BJ (cell line): ENCODE measurements at regions not wholly inside any gene's neighbourhood (a gene's known extent, or its start where the extent isn't known, plus 50 kb on each side); places are given as distances from the start of the nearest gene placed in this dataset.

Experiments
- CTCF ChIA-PET: fragments of 350-600 bp; formaldehyde crosslinking; extraction: SDS; loops from one replicate; lab custom pipeline; 2021; ENCODE audit warnings: antibody characterized with exemption, inconsistent platforms; lab: Yijun Ruan, JAX
- POLR2A ChIA-PET: fragments of 300-600 bp; sonication (Branson Sonifier 250); formaldehyde crosslinking; extraction: SDS; loops from one replicate; lab custom pipeline; 2021; ENCODE audit warnings: antibody characterized with exemption; lab: Charles Lee
- DNase-seq: peaks from one replicate; pipeline ENCODE4 v3.0.0-alpha.2; 2011; ENCODE audit warnings: low read depth
- H3K27me3 ChIP-seq: 2 replicates; pipeline ENCODE4 v1.6.0; 2011; ENCODE audit warnings: low read length; ENCODE audit not compliant: control insufficient read depth, insufficient read depth
- H3K36me3 ChIP-seq: 2 replicates; pipeline ENCODE4 v1.5.1; 2011; ENCODE audit warnings: low read length; ENCODE audit not compliant: control insufficient read depth, insufficient read depth
- H3K4me3 ChIP-seq: 2 replicates; pipeline ENCODE4 v1.5.1; 2011; ENCODE audit warnings: low read depth, mild to moderate bottlenecking, control low read depth, low read length
- TF ChIP-seq, protein P1 (sequence below): IDR thresholded peaks from 2 replicates; pipeline ENCODE4 v1.5.1; 2011; ENCODE audit warnings: low read depth, mild to moderate bottlenecking, control low read depth, inconsistent platforms, low read length, moderate library complexity; ENCODE audit not compliant: insufficient read depth

DNA sequence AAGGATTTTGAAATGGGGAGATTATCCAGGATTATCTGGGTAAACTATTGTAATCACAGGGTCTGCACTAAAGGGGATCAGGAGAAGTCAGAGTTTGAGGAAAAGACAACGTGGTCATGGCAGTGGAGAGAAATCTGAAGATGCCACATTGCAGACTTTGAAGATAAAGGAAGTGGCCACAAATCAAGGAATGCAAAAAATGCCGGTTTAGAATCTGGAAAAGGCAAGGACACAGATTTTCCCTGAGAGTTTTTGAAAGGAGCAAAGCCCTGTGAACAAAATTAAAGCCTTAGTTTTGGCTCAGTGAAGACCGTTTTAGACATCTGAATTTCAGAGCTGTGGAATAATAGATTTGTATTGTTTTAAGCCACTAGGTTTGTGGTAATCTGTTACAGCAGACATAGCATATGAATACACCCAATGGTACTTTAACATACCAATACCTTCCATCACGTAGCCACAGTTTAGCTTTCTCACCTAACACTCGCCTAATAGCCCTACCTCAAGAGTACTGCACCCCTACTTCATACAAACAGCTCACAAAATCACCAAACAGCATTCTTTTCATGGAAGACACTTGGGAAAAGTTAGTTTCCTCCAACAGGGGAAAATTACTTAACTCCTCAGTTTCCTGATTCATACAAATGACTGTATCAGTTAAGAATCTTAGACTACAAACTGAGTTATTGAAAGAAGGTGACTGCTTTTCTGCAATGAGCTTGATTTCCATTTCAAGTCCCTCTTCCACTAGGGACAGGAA, 446.5 kb downstream of the INHBA start:
- H3K27me3 ChIP-seq = no peaks in the 10 kb centered on the region
- TF ChIP-seq, protein P1, sequence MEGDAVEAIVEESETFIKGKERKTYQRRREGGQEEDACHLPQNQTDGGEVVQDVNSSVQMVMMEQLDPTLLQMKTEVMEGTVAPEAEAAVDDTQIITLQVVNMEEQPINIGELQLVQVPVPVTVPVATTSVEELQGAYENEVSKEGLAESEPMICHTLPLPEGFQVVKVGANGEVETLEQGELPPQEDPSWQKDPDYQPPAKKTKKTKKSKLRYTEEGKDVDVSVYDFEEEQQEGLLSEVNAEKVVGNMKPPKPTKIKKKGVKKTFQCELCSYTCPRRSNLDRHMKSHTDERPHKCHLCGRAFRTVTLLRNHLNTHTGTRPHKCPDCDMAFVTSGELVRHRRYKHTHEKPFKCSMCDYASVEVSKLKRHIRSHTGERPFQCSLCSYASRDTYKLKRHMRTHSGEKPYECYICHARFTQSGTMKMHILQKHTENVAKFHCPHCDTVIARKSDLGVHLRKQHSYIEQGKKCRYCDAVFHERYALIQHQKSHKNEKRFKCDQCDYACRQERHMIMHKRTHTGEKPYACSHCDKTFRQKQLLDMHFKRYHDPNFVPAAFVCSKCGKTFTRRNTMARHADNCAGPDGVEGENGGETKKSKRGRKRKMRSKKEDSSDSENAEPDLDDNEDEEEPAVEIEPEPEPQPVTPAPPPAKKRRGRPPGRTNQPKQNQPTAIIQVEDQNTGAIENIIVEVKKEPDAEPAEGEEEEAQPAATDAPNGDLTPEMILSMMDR = no peak
- no peaks in the 10 kb centered on the region for H3K36me3 ChIP-seq
- H3K4me3 ChIP-seq = no peak overlapping the region
- ChIA-PET CTCF (no interaction called here), POLR2A (no interaction called here)
- DNase-seq = no peak

DNA sequence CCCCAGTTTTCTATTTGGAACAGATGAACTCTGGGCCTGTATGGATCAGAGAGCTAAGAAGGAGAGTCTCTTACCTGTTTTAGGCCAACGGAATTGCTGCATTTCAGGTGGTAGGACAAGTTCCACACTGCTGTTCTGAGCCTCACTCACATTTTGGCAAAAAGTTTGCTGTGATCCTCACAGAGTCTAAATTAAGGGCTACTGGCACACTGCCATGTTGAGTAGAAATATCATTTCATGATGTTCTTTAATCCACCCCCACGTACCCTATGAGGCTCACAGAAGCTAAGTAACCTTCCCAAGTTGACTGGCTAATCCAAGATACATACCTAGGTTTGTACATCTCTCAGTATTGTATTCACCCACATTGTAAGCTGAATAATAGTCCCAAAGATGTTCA, 447.2 kb downstream of the INHBA start:
- Histone ChIP-seq H3K36me3 (no peaks in the 10 kb centered on the region), H3K27me3 (no peaks in the 10 kb centered on the region), H3K4me3 (no peak overlapping the region)
- ChIA-PET POLR2A (no interaction called here), CTCF (no interaction called here)
- DNase-seq = no peak
- TF ChIP-seq, protein P1 = no peak

DNA sequence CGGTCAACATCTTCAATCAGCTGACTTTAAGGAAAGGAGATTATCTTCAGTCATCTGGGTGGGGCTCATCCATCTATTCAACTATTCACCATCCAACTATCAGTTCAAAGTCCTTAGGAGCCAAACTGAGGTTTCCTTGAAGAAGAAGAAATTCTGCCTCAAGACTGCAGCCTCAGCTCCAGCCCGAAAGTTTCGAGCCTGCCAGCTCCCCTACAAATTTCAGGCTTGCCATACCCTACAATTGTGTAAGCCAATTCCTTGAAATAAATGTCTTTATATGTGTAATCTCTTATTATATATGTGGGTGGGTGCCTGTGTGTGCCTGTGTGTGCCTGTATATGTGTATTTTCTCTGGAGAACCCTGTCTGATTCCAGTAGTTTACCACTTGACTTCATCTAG, 447.8 kb downstream of the INHBA start:
- no peak overlapping the region for H3K4me3 ChIP-seq
- H3K36me3 ChIP-seq = no peaks in the 10 kb centered on the region
- POLR2A ChIA-PET = no interaction called here
- TF ChIP-seq, protein P1 = no peak
- H3K27me3 ChIP-seq = no peaks in the 10 kb centered on the region
- DNase-seq = no peak
- CTCF ChIA-PET = interaction anchor here (1.2 kb wide), 1 partner anchor 450 kb away, joined by 5 read pairs; no protein-coding TSS in a partner anchor

DNA sequence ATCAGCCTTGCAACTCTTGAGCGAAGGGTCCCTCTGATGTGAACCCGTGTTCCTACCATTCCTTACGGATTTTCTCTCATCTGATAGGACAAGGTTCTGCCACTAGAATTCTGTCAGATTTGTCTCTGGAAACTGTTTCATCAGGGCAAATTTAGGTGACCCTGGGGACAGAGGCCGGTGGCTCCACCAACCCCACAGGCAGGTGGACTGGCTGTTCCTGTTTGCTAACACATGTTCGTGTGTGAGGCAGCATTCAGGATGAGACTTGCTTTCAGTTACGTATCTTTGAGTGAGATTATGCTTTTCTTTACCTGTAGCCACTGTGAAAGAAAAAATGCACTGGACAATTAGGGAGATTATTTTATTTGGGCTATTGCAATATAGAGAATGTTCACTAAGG, 449.9 kb downstream of the INHBA start:
- Histone ChIP-seq H3K36me3 (no peaks in the 10 kb centered on the region), H3K4me3 (no peak overlapping the region), H3K27me3 (no peaks in the 10 kb centered on the region)
- ChIA-PET CTCF (no interaction called here), POLR2A (no interaction called here)
- no peak for DNase-seq
- TF ChIP-seq, protein P1 = no peak

DNA sequence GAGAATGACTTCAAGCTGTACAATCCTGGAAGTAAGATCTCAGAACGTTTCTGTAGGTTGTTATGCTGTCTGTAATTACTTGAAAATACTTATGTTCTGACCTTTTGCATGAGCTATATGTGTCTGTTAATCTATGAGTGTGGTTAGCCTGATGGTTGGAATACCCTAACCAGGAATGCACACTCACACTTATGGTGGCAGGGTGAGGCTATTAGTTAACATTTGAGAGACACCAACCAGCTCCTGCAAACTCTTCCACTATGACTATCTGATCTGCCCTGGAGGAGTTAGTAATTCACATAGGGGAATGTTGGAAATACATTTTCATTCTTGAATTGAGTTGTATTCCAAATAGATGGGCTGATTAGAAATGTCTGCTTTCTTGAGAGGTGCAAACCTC, 450.3 kb downstream of the INHBA start:
- ChIA-PET CTCF (interaction anchor here (1.1 kb wide), 1 partner anchor 12 kb away, joined by 4 read pairs; no protein-coding TSS in a partner anchor), POLR2A (no interaction called here)
- H3K27me3 ChIP-seq = no peaks in the 10 kb centered on the region
- TF ChIP-seq, protein P1 = no peak
- no peak for DNase-seq
- H3K36me3 ChIP-seq = no peaks in the 10 kb centered on the region
- H3K4me3 ChIP-seq = no peak overlapping the region
